GM21737 (cell line): ENCODE measurements at regions not wholly inside any gene's neighbourhood (a gene's known extent, or its start where the extent isn't known, plus 50 kb on each side); places are given as distances from the start of the nearest gene placed in this dataset.

Source experiments
- ATAC-seq: cut with Tn5 transposase; IDR thresholded peaks from one replicate; pipeline ENCODE4 v1.9.1; 2021; ENCODE audit warnings: mild to moderate bottlenecking, moderate library complexity; ENCODE audit not compliant: unreplicated experiment

GRCh38 chr2:103264058-103264768 lies 502.4 kb downstream of the TMEM182 start:
- no peak for ATAC-seq

- no peak for ATAC-seq
These were observed 503.7 kb downstream of the TMEM182 start for GRCh38 chr2:103265521-103265920.

GRCh38 chr2:103268841-103269498 lies 507.1 kb downstream of the TMEM182 start:
- ATAC-seq: no peak

- ATAC-seq: no peak
These were observed 515.0 kb downstream of the TMEM182 start for GRCh38 chr2:103276869-103277268.

- no peak for ATAC-seq
These were observed 522.9 kb downstream of the TMEM182 start for GRCh38 chr2:103284750-103285149.

- ATAC-seq: no peak
These were observed 523.5 kb downstream of the TMEM182 start for GRCh38 chr2:103285354-103285753.

- ATAC-seq: no peak
These were observed 525.9 kb downstream of the TMEM182 start for GRCh38 chr2:103287746-103288145.

GRCh38 chr2:103288696-103289095 lies 526.9 kb downstream of the TMEM182 start:
- ATAC-seq: no peak

- no peak for ATAC-seq
These were observed 527.4 kb downstream of the TMEM182 start for GRCh38 chr2:103289105-103289725.

GRCh38 chr2:103292573-103292972 lies 530.7 kb downstream of the TMEM182 start:
- ATAC-seq: no peak

GRCh38 chr2:103293067-103293741 lies 531.4 kb downstream of the TMEM182 start:
- ATAC-seq: no peak

- no peak for ATAC-seq
These were observed 531.9 kb downstream of the TMEM182 start for GRCh38 chr2:103293742-103294077.

- no peak for ATAC-seq
These were observed 532.6 kb downstream of the TMEM182 start for GRCh38 chr2:103294420-103294819.

- ATAC-seq: no peak
These were observed 533.8 kb downstream of the TMEM182 start for GRCh38 chr2:103295591-103295990.

GRCh38 chr2:103324671-103325070 lies 562.8 kb downstream of the TMEM182 start:
- ATAC-seq: no peak

GRCh38 chr2:103327386-103327785 lies 565.6 kb downstream of the TMEM182 start:
- ATAC-seq: no peak

- no peak for ATAC-seq
These were observed 566.1 kb downstream of the TMEM182 start for GRCh38 chr2:103327966-103328365.

- no peak for ATAC-seq
These were observed 573.6 kb downstream of the TMEM182 start for GRCh38 chr2:103335403-103335802.

GRCh38 chr2:103338819-103339218 lies 577.0 kb downstream of the TMEM182 start:
- no peak for ATAC-seq

- no peak for ATAC-seq
These were observed 584.9 kb downstream of the TMEM182 start for GRCh38 chr2:103346780-103347179.

GRCh38 chr2:103353774-103354173 lies 591.9 kb downstream of the TMEM182 start:
- no peak for ATAC-seq

- ATAC-seq: no peak
These were observed 593.5 kb downstream of the TMEM182 start for GRCh38 chr2:103355287-103355686.
